Endothelial cell of umbilical vein (primary cell): ENCODE measurements at regions not wholly inside any gene's neighbourhood (a gene's known extent, or its start where the extent isn't known, plus 50 kb on each side); places are given as distances from the start of the nearest gene placed in this dataset.

Source experiments
- BruUV-seq: library from RNA; stranded (reverse); fragments of 400-500 nt; replicated peaks from 2 replicates; lab custom pipeline; 2021; lab: Mats Ljungman, UMichigan
- CTCF ChIA-PET: fragments of 300-600, 350-600 bp; sonication (Branson Sonifier 250); formaldehyde crosslinking; loops from one replicate; lab custom pipeline; 2021; ENCODE audit warnings: antibody characterized with exemption, inconsistent platforms; lab: Charles Lee
- POLR2A ChIA-PET: fragments of 300-600, 350-600 bp; sonication (Branson Sonifier 250); formaldehyde crosslinking; loops from one replicate; lab custom pipeline; 2021; ENCODE audit warnings: antibody characterized with exemption, inconsistent platforms; lab: Charles Lee
- DNase-seq: peaks from one replicate; pipeline ENCODE4 v3.0.0-alpha.2; 2011; ENCODE audit warnings: low read depth, low spot score
- FAIRE-seq: peaks from 2 replicates; lab custom pipeline; 2011; peaks lifted over from hg19 to GRCh38; lab: Jason Lieb, UNC
- H2AFZ ChIP-seq: 2 replicates; pipeline ENCODE4 v1.6.0; 2012; ENCODE audit warnings: low read depth, low read length, control low read depth, inconsistent platforms
- H3K27ac ChIP-seq: 2 replicates; pipeline ENCODE4 v1.5.1; 2011; ENCODE audit warnings: low read depth, mild to moderate bottlenecking, control low read depth, low read length, moderate library complexity; ENCODE audit not compliant: insufficient read depth
- H3K27me3 ChIP-seq, 2 experiments: 2 replicates each; pipeline versions ENCODE4 v1.6.0 to v1.6.1; 2011; ENCODE audit warnings: low read length in 2 of 2, mixed read lengths in 1 of 2; ENCODE audit not compliant: control insufficient read depth in 2 of 2, insufficient read depth in 2 of 2
- H3K36me3 ChIP-seq, 2 experiments: 2 replicates in 1 of 2; 3 replicates in 1 of 2; pipeline ENCODE4 v1.5.1; 2011; ENCODE audit warnings: low read length in 2 of 2, mild to moderate bottlenecking in 1 of 2, moderate library complexity in 1 of 2; ENCODE audit not compliant: control insufficient read depth in 2 of 2, insufficient read depth in 2 of 2; ENCODE audit errors: extremely low read depth in 1 of 2
- H3K4me1 ChIP-seq: 3 replicates; pipeline ENCODE4 v1.5.1; 2011; ENCODE audit warnings: mild to moderate bottlenecking, low read length; ENCODE audit not compliant: control insufficient read depth, insufficient read depth; ENCODE audit errors: extremely low read depth
- H3K4me2 ChIP-seq: 2 replicates; pipeline ENCODE4 v1.6.1; 2011; ENCODE audit warnings: low read length, control low read depth, mixed read lengths; ENCODE audit not compliant: insufficient read depth
- H3K4me3 ChIP-seq, 3 experiments: fragments of 200-600 bp in 1 of 3; sonication (generic), shearing (Covaris generic) in 1 of 3; replicated peaks in 1 of 3; 2 replicates each; pipeline ENCODE4 v1.5.1; 2011 to 2016; ENCODE audit warnings: control low read depth in 3 of 3, low read length in 3 of 3, mild to moderate bottlenecking in 2 of 3, inconsistent platforms in 1 of 3, low read depth in 1 of 3, moderate library complexity in 1 of 3; ENCODE audit not compliant: insufficient read depth in 1 of 3
- H3K79me2 ChIP-seq: 2 replicates; pipeline ENCODE4 v1.6.0; 2012; ENCODE audit warnings: low read length, inconsistent platforms; ENCODE audit not compliant: control insufficient read depth, insufficient read depth
- H3K9ac ChIP-seq: replicated peaks from 2 replicates; pipeline ENCODE3; 2011; ENCODE audit warnings: low read length, control low read depth; ENCODE audit not compliant: insufficient read depth; ENCODE audit errors: extremely low read depth
- H3K9me1 ChIP-seq: replicated peaks from 3 replicates; pipeline ENCODE4 v1.6.0; 2011; ENCODE audit warnings: mild to moderate bottlenecking, low read length; ENCODE audit not compliant: control insufficient read depth, insufficient read depth; ENCODE audit errors: extremely low read depth
- H3K9me3 ChIP-seq: replicated peaks from 2 replicates; pipeline ENCODE4 v1.5.1; 2012; ENCODE audit warnings: low read length, inconsistent platforms; ENCODE audit not compliant: control insufficient read depth, insufficient read depth
- H4K20me1 ChIP-seq: replicated peaks from 2 replicates; pipeline ENCODE3; 2011; ENCODE audit warnings: mild to moderate bottlenecking, low read length; ENCODE audit not compliant: control insufficient read depth, insufficient read depth; ENCODE audit errors: extremely low read depth
- CTCF ChIP-seq, 2 donors: IDR thresholded peaks; 1 replicate in 1 of 2; 2 replicates in 1 of 2; pipeline ENCODE4 v1.5.1; 2011; ENCODE audit warnings: low read length in 2 of 2, mild to moderate bottlenecking in 2 of 2, moderate library complexity in 2 of 2, control low read depth in 1 of 2, inconsistent platforms in 1 of 2, low read depth in 1 of 2; ENCODE audit not compliant: insufficient read depth in 1 of 2; ENCODE audit errors: extremely low read depth in 1 of 2
- EZH2 ChIP-seq: IDR thresholded peaks from 2 replicates; pipeline ENCODE4 v1.6.1; 2012; ENCODE audit warnings: borderline replicate concordance, low read depth, mild to moderate bottlenecking, moderate library complexity, low read length, inconsistent platforms; ENCODE audit not compliant: severe bottlenecking
- FOS ChIP-seq: IDR thresholded peaks from 2 replicates; pipeline ENCODE4 v1.6.1; 2011; ENCODE audit warnings: mild to moderate bottlenecking, low read length, moderate library complexity, borderline replicate concordance; ENCODE audit not compliant: insufficient read depth
- GATA2 ChIP-seq: IDR thresholded peaks from 2 replicates; pipeline ENCODE4 v1.7.0; 2011; ENCODE audit warnings: low read depth, mild to moderate bottlenecking, moderate library complexity, mixed read lengths, low read length; ENCODE audit not compliant: insufficient read length, insufficient read depth
- JUN ChIP-seq: IDR thresholded peaks from 2 replicates; pipeline ENCODE4 v1.6.1; 2011; ENCODE audit warnings: borderline replicate concordance, low read depth; ENCODE audit not compliant: insufficient read length, insufficient read depth
- MAX ChIP-seq: IDR thresholded peaks from 2 replicates; pipeline ENCODE4 v1.6.1; 2011; ENCODE audit not compliant: insufficient read depth, insufficient read length
- MYC ChIP-seq: IDR thresholded peaks from one replicate; pipeline ENCODE4 v1.6.1; 2011; ENCODE audit warnings: mild to moderate bottlenecking, low read depth, low read length
- POLR2A ChIP-seq: IDR thresholded peaks from 2 replicates; pipeline ENCODE4 v1.6.1; 2012; ENCODE audit warnings: low read depth, mild to moderate bottlenecking, control low read depth, low read length
- POLR2AphosphoS5 ChIP-seq: IDR thresholded peaks from 2 replicates; pipeline ENCODE4 v1.6.1; 2012; ENCODE audit warnings: low read depth, mild to moderate bottlenecking, control low read depth, low read length, moderate library complexity; ENCODE audit not compliant: insufficient read depth
- dilution Hi-C: fragments of 300-500 bp; cut with MboI; formaldehyde crosslinking; loops from one replicate; pipeline ENCODE4 v1.15.0; 2019; ENCODE audit warnings: low sequenced_read_pairs; ENCODE audit not compliant: extremely low pct_ligation_motif_present
- intact Hi-C: fragments of 100-400 bp; cut with micrococcal nuclease; formaldehyde crosslinking; loops from one replicate; pipeline ENCODE4 v1.10.0; 2022

GRCh38 chr1:223453902-223454301, 60.7 kb downstream of the CCDC185 start:
- dilution Hi-C loops = no loop called here

GRCh38 chr1:223454959-223455358, 61.7 kb downstream of the CCDC185 start:
- Histone ChIP-seq H3K79me2 (no peaks in the 10 kb centered on the region), H3K27me3 (no peaks in the 10 kb centered on the region), H3K4me2 (no peak overlapping the region), H4K20me1 (no peaks in the 10 kb centered on the region), H3K27ac (no peak overlapping the region), H3K36me3 (no peaks in the 10 kb centered on the region), H3K4me1 (no peaks in the 10 kb centered on the region), H3K4me3 (no peak overlapping the region), H3K9ac (no peak overlapping the region), H3K9me3 (no peaks in the 10 kb centered on the region), H3K9me1 (no peaks in the 10 kb centered on the region), H2AFZ (no peak overlapping the region)
- POLR2A ChIA-PET = no interaction called here
- DNase-seq (no peak), FAIRE-seq (no peak)
- dilution Hi-C loops (no loop called here), intact Hi-C loops (no loop called here)
- BruUV-seq = no TSS peak
- TF ChIP-seq EZH2 (no peak), MAX (no peak), MYC (no peak), GATA2 (no peak), POLR2AphosphoS5 (no peak), FOS (no peak), POLR2A (no peak), CTCF (IDR thresholded peaks at IDR 0.05; ENCODE audit: extremely low read depth in 1 of 2, insufficient read depth in 1 of 2, low read depth in 1 of 2, low read length in 2 of 2) (no peak), JUN (no peak)
- CTCF ChIA-PET = no interaction called here

More at GRCh38 chr1:223453902-223454301, 60.7 kb downstream of the CCDC185 start:
- no peaks in the 10 kb centered on the region for H3K9me1 ChIP-seq
- no peak overlapping the region for H3K9ac ChIP-seq
- intact Hi-C loops = no loop called here
- ChIA-PET POLR2A (no interaction called here), CTCF (no interaction called here)
- no peak for FAIRE-seq
- no peak overlapping the region for H3K4me2 ChIP-seq
- no peak for DNase-seq
- no peaks in the 10 kb centered on the region for H3K27me3 ChIP-seq
- TF ChIP-seq MAX (no peak), MYC (no peak), GATA2 (no peak), POLR2A (no peak), POLR2AphosphoS5 (no peak), FOS (no peak), JUN (no peak)
- no peaks in the 10 kb centered on the region for H4K20me1 ChIP-seq
- no peaks in the 10 kb centered on the region for H3K4me1 ChIP-seq
- no peak overlapping the region for H3K4me3 ChIP-seq
- no peaks in the 10 kb centered on the region for H3K9me3 ChIP-seq
- no peaks in the 10 kb centered on the region for H3K79me2 ChIP-seq
- no peak overlapping the region for H2AFZ ChIP-seq
- no TSS peak for BruUV-seq
- H3K27ac ChIP-seq = no peak overlapping the region
- no peaks in the 10 kb centered on the region for H3K36me3 ChIP-seq
